HCT116 (cell line): ENCODE measurements at regions not wholly inside any gene's neighbourhood (a gene's known extent, or its start where the extent isn't known, plus 50 kb on each side); places are given as distances from the start of the nearest gene placed in this dataset.

Source experiments
- ATF3 ChIP-seq: IDR thresholded peaks from 2 replicates; pipeline ENCODE4 v1.6.1; 2012
- CTCF ChIP-seq, 3 experiments: fragments of 200-600 bp in 1 of 3; sonication (generic) in 1 of 3; IDR thresholded peaks in 2 of 3; conservative IDR thresholded peaks in 1 of 3; 2 replicates each; pipeline ENCODE4 v1.5.1; 2012 to 2017; ENCODE audit warnings: low read depth in 2 of 3, low read length in 2 of 3, antibody characterized with exemption in 1 of 3, borderline replicate concordance in 1 of 3, control low read depth in 1 of 3, mild to moderate bottlenecking in 1 of 3, mixed read lengths in 1 of 3, mixed run types in 1 of 3, moderate library complexity in 1 of 3; ENCODE audit not compliant: insufficient read depth in 1 of 3
- ELF1 ChIP-seq: IDR thresholded peaks from 2 replicates; pipeline ENCODE4 v1.6.1; 2012; ENCODE audit warnings: low read depth, borderline replicate concordance
- EZH2 ChIP-seq: fragments of 200-600 bp; sonication (generic); IDR thresholded peaks from 2 replicates; pipeline ENCODE4 v1.6.1; 2017; ENCODE audit warnings: antibody characterized with exemption, mixed run types
- JUND ChIP-seq: IDR thresholded peaks from 2 replicates; pipeline ENCODE4 v1.6.1; 2012
- MAX ChIP-seq: IDR thresholded peaks from 2 replicates; pipeline ENCODE4 v1.6.1; 2012
- POLR2A ChIP-seq: IDR thresholded peaks from 2 replicates; pipeline ENCODE4 v1.7.0; 2011; ENCODE audit warnings: borderline replicate concordance; ENCODE audit not compliant: insufficient read depth, insufficient read length; ENCODE audit errors: extremely low read depth
- POLR2AphosphoS5 ChIP-seq: IDR thresholded peaks from 2 replicates; pipeline ENCODE4 v1.6.1; 2011; ENCODE audit warnings: mild to moderate bottlenecking, low read depth, low read length, moderate library complexity

GRCh38 chr9:86503314-86503713 is 149.1 kb upstream of the TUT7 start:
- TF ChIP-seq POLR2A = no peak
- TF ChIP-seq CTCF (IDR thresholded peaks at IDR 0.05 in 2 of 3, conservative IDR thresholded peaks at IDR 0.05 in 1 of 3; ENCODE audit: borderline replicate concordance in 1 of 3, insufficient read depth in 1 of 3, low read depth in 2 of 3, low read length in 2 of 3) = no peak
- no peak for TF ChIP-seq ELF1
- no peak for TF ChIP-seq MAX
- TF ChIP-seq POLR2AphosphoS5 = no peak
- TF ChIP-seq ATF3 = no peak
- no peak for TF ChIP-seq JUND
- no peak for TF ChIP-seq EZH2
